Endothelial cell of umbilical vein (primary cell): ENCODE measurements at regions not wholly inside any gene's neighbourhood (a gene's known extent, or its start where the extent isn't known, plus 50 kb on each side); places are given as distances from the start of the nearest gene placed in this dataset.

Experiments
- BruUV-seq: library from RNA; stranded (reverse); fragments of 400-500 nt; replicated peaks from 2 replicates; lab custom pipeline; 2021; lab: Mats Ljungman, UMichigan
- CTCF ChIA-PET: fragments of 300-600, 350-600 bp; sonication (Branson Sonifier 250); formaldehyde crosslinking; loops from one replicate; lab custom pipeline; 2021; ENCODE audit warnings: antibody characterized with exemption, inconsistent platforms; lab: Charles Lee
- POLR2A ChIA-PET: fragments of 300-600, 350-600 bp; sonication (Branson Sonifier 250); formaldehyde crosslinking; loops from one replicate; lab custom pipeline; 2021; ENCODE audit warnings: antibody characterized with exemption, inconsistent platforms; lab: Charles Lee
- DNase-seq: peaks from one replicate; pipeline ENCODE4 v3.0.0-alpha.2; 2011; ENCODE audit warnings: low read depth, low spot score
- FAIRE-seq: peaks from 2 replicates; lab custom pipeline; 2011; peaks lifted over from hg19 to GRCh38; lab: Jason Lieb, UNC
- H2AFZ ChIP-seq: 2 replicates; pipeline ENCODE4 v1.6.0; 2012; ENCODE audit warnings: low read depth, low read length, control low read depth, inconsistent platforms
- H3K27ac ChIP-seq: 2 replicates; pipeline ENCODE4 v1.5.1; 2011; ENCODE audit warnings: low read depth, mild to moderate bottlenecking, control low read depth, low read length, moderate library complexity; ENCODE audit not compliant: insufficient read depth
- H3K27me3 ChIP-seq, 2 experiments: 2 replicates each; pipeline versions ENCODE4 v1.6.0 to v1.6.1; 2011; ENCODE audit warnings: low read length in 2 of 2, mixed read lengths in 1 of 2; ENCODE audit not compliant: control insufficient read depth in 2 of 2, insufficient read depth in 2 of 2
- H3K36me3 ChIP-seq, 2 experiments: 2 replicates in 1 of 2; 3 replicates in 1 of 2; pipeline ENCODE4 v1.5.1; 2011; ENCODE audit warnings: low read length in 2 of 2, mild to moderate bottlenecking in 1 of 2, moderate library complexity in 1 of 2; ENCODE audit not compliant: control insufficient read depth in 2 of 2, insufficient read depth in 2 of 2; ENCODE audit errors: extremely low read depth in 1 of 2
- H3K4me1 ChIP-seq: 3 replicates; pipeline ENCODE4 v1.5.1; 2011; ENCODE audit warnings: mild to moderate bottlenecking, low read length; ENCODE audit not compliant: control insufficient read depth, insufficient read depth; ENCODE audit errors: extremely low read depth
- H3K4me2 ChIP-seq: 2 replicates; pipeline ENCODE4 v1.6.1; 2011; ENCODE audit warnings: low read length, control low read depth, mixed read lengths; ENCODE audit not compliant: insufficient read depth
- H3K4me3 ChIP-seq, 3 experiments: fragments of 200-600 bp in 1 of 3; sonication (generic), shearing (Covaris generic) in 1 of 3; replicated peaks in 1 of 3; 2 replicates each; pipeline ENCODE4 v1.5.1; 2011 to 2016; ENCODE audit warnings: control low read depth in 3 of 3, low read length in 3 of 3, mild to moderate bottlenecking in 2 of 3, inconsistent platforms in 1 of 3, low read depth in 1 of 3, moderate library complexity in 1 of 3; ENCODE audit not compliant: insufficient read depth in 1 of 3
- H3K79me2 ChIP-seq: 2 replicates; pipeline ENCODE4 v1.6.0; 2012; ENCODE audit warnings: low read length, inconsistent platforms; ENCODE audit not compliant: control insufficient read depth, insufficient read depth
- H3K9ac ChIP-seq: replicated peaks from 2 replicates; pipeline ENCODE3; 2011; ENCODE audit warnings: low read length, control low read depth; ENCODE audit not compliant: insufficient read depth; ENCODE audit errors: extremely low read depth
- H3K9me1 ChIP-seq: replicated peaks from 3 replicates; pipeline ENCODE4 v1.6.0; 2011; ENCODE audit warnings: mild to moderate bottlenecking, low read length; ENCODE audit not compliant: control insufficient read depth, insufficient read depth; ENCODE audit errors: extremely low read depth
- H3K9me3 ChIP-seq: replicated peaks from 2 replicates; pipeline ENCODE4 v1.5.1; 2012; ENCODE audit warnings: low read length, inconsistent platforms; ENCODE audit not compliant: control insufficient read depth, insufficient read depth
- H4K20me1 ChIP-seq: replicated peaks from 2 replicates; pipeline ENCODE3; 2011; ENCODE audit warnings: mild to moderate bottlenecking, low read length; ENCODE audit not compliant: control insufficient read depth, insufficient read depth; ENCODE audit errors: extremely low read depth
- EZH2 ChIP-seq: IDR thresholded peaks from 2 replicates; pipeline ENCODE4 v1.6.1; 2012; ENCODE audit warnings: borderline replicate concordance, low read depth, mild to moderate bottlenecking, moderate library complexity, low read length, inconsistent platforms; ENCODE audit not compliant: severe bottlenecking
- FOS ChIP-seq: IDR thresholded peaks from 2 replicates; pipeline ENCODE4 v1.6.1; 2011; ENCODE audit warnings: mild to moderate bottlenecking, low read length, moderate library complexity, borderline replicate concordance; ENCODE audit not compliant: insufficient read depth
- GATA2 ChIP-seq: IDR thresholded peaks from 2 replicates; pipeline ENCODE4 v1.7.0; 2011; ENCODE audit warnings: low read depth, mild to moderate bottlenecking, moderate library complexity, mixed read lengths, low read length; ENCODE audit not compliant: insufficient read length, insufficient read depth
- JUN ChIP-seq: IDR thresholded peaks from 2 replicates; pipeline ENCODE4 v1.6.1; 2011; ENCODE audit warnings: borderline replicate concordance, low read depth; ENCODE audit not compliant: insufficient read length, insufficient read depth
- MYC ChIP-seq: IDR thresholded peaks from one replicate; pipeline ENCODE4 v1.6.1; 2011; ENCODE audit warnings: mild to moderate bottlenecking, low read depth, low read length
- POLR2A ChIP-seq: IDR thresholded peaks from 2 replicates; pipeline ENCODE4 v1.6.1; 2012; ENCODE audit warnings: low read depth, mild to moderate bottlenecking, control low read depth, low read length
- POLR2AphosphoS5 ChIP-seq: IDR thresholded peaks from 2 replicates; pipeline ENCODE4 v1.6.1; 2012; ENCODE audit warnings: low read depth, mild to moderate bottlenecking, control low read depth, low read length, moderate library complexity; ENCODE audit not compliant: insufficient read depth
- dilution Hi-C: fragments of 300-500 bp; cut with MboI; formaldehyde crosslinking; loops from one replicate; pipeline ENCODE4 v1.15.0; 2019; ENCODE audit warnings: low sequenced_read_pairs; ENCODE audit not compliant: extremely low pct_ligation_motif_present
- intact Hi-C: fragments of 100-400 bp; cut with micrococcal nuclease; formaldehyde crosslinking; loops from one replicate; pipeline ENCODE4 v1.10.0; 2022
- TF ChIP-seq, protein P1 (sequence below), 2 donors: IDR thresholded peaks; 1 replicate in 1 of 2; 2 replicates in 1 of 2; pipeline ENCODE4 v1.5.1; 2011; ENCODE audit warnings: low read length in 2 of 2, mild to moderate bottlenecking in 2 of 2, moderate library complexity in 2 of 2, control low read depth in 1 of 2, inconsistent platforms in 1 of 2, low read depth in 1 of 2; ENCODE audit not compliant: insufficient read depth in 1 of 2; ENCODE audit errors: extremely low read depth in 1 of 2
- TF ChIP-seq, protein P2 (sequence below): IDR thresholded peaks from 2 replicates; pipeline ENCODE4 v1.6.1; 2011; ENCODE audit not compliant: insufficient read depth, insufficient read length

DNA sequence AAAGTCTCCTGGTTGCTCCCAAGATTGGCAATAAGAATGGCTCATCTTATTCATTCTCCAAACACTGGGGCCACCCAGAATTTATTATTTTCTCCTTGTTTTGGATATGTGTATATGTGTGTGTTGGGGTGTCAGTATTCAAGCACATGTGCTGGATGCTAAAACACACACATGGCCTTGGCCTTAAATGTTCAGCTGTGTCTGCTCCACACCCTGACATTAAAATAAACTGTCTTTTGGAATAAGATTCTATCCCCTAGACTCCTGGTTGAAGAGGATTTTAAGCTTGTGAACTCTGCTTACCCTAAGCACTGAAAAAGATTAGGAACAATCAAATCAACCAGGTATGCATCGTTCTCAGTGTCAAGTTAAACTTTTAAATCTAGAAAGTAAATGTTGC, 382.9 kb upstream of the MCTP2 start:
- no peak overlapping the region for H2AFZ ChIP-seq
- DNase-seq (no peak), FAIRE-seq (no peak)
- no peaks in the 10 kb centered on the region for H3K9me1 ChIP-seq
- H3K4me2 ChIP-seq = no peak overlapping the region
- no peaks in the 10 kb centered on the region for H4K20me1 ChIP-seq
- no peak overlapping the region for H3K9ac ChIP-seq
- no peak overlapping the region for H3K27ac ChIP-seq
- dilution Hi-C loops (no loop called here), intact Hi-C loops (no loop called here)
- no peak overlapping the region for H3K4me3 ChIP-seq
- H3K9me3 ChIP-seq = no peaks in the 10 kb centered on the region
- CTCF ChIA-PET = no interaction called here
- no TSS peak for BruUV-seq
- TF ChIP-seq EZH2 (no peak), MYC (no peak), GATA2 (no peak), FOS (no peak), POLR2A (no peak), JUN (no peak), POLR2AphosphoS5 (no peak)
- TF ChIP-seq, protein P1, sequence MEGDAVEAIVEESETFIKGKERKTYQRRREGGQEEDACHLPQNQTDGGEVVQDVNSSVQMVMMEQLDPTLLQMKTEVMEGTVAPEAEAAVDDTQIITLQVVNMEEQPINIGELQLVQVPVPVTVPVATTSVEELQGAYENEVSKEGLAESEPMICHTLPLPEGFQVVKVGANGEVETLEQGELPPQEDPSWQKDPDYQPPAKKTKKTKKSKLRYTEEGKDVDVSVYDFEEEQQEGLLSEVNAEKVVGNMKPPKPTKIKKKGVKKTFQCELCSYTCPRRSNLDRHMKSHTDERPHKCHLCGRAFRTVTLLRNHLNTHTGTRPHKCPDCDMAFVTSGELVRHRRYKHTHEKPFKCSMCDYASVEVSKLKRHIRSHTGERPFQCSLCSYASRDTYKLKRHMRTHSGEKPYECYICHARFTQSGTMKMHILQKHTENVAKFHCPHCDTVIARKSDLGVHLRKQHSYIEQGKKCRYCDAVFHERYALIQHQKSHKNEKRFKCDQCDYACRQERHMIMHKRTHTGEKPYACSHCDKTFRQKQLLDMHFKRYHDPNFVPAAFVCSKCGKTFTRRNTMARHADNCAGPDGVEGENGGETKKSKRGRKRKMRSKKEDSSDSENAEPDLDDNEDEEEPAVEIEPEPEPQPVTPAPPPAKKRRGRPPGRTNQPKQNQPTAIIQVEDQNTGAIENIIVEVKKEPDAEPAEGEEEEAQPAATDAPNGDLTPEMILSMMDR (IDR thresholded peaks at IDR 0.05; ENCODE audit: extremely low read depth in 1 of 2, insufficient read depth in 1 of 2, low read depth in 1 of 2, low read length in 2 of 2) = no peak
- TF ChIP-seq, protein P2, sequence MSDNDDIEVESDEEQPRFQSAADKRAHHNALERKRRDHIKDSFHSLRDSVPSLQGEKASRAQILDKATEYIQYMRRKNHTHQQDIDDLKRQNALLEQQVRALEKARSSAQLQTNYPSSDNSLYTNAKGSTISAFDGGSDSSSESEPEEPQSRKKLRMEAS = no peak
- no peaks in the 10 kb centered on the region for H3K4me1 ChIP-seq
- H3K36me3 ChIP-seq = no peaks in the 10 kb centered on the region
- POLR2A ChIA-PET = no interaction called here
- no peaks in the 10 kb centered on the region for H3K27me3 ChIP-seq
- H3K79me2 ChIP-seq = no peaks in the 10 kb centered on the region
